ENCODE measurements at regions not wholly inside any gene's neighbourhood (a gene's known extent, or its start where the extent isn't known, plus 50 kb on each side); places are given as distances from the start of the nearest gene placed in this dataset.

DNA sequence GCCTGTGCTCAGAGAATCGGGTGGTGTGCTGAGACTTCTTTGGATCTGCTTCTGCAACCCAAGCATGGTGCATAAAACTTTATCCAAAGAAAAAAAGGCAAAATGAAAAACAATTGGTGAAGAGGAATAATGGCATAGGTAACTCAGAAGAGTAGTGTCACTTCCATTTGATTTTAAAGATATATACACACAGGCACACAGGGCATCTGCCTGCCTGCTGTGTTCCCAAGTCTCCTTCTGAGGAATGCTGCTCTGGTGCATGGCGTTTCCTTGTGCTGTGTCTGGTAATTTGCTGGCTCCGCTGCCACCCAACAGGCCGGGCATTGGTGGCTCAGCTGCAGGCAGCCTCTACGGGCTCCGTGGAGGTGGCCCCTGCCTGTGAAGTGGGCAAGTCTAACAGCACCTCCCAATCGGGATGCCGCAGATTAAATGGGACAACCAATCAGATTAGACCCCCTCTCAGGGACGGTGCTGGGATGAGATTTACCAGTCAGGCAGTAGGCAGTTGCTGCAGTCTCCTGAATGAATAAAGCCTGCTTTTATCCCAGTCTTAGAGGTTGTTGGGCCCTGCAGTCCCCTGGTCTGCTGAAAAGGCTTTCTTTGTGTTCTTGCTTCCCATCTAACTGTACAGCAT, 253.7 kb upstream of the RASGRP1 start:
- H2AFZ ChIP-seq (ENCODE audit: low read length) = no peak overlapping the region
- no peak overlapping the region for H3K4me2 ChIP-seq (ENCODE audit: insufficient read depth in 1 of 2, low read depth in 2 of 2, low read length in 2 of 2)
- 0 out of 7 replicates have a peak, but pooled peaks cover 0 to 2% (median 0%) of the 10 kb centered on the region in 4 experiments for H3K4me1 ChIP-seq (replicated peaks in 1 of 4; ENCODE audit: control insufficient read depth in 3 of 4, insufficient read depth in 4 of 4, low read length in 3 of 4)
- H4K5ac ChIP-seq (ENCODE audit: insufficient read length, low read depth, low read length) = no peak overlapping the region
- H3K18ac ChIP-seq (ENCODE audit: extremely low read depth, low read length) = no peak overlapping the region
- H3K9ac ChIP-seq (replicated peaks in 1 of 4; ENCODE audit: extremely low read depth in 1 of 4, low read depth in 3 of 4, low read length in 3 of 4) = no peak overlapping the region; a peak in 1 of 7 replicates
- no peak overlapping the region for H2BK5ac ChIP-seq (ENCODE audit: low read depth, low read length)
- TF ChIP-seq RNF2 (IDR thresholded peaks at IDR 0.05; ENCODE audit: borderline replicate concordance, low read depth, low read length, missing control alignments, poor library complexity, severe bottlenecking) (no peak), TAF1 (IDR thresholded peaks at IDR 0.05; ENCODE audit: low read depth, low read length) (no peak)
- TF ChIP-seq, protein P1, sequence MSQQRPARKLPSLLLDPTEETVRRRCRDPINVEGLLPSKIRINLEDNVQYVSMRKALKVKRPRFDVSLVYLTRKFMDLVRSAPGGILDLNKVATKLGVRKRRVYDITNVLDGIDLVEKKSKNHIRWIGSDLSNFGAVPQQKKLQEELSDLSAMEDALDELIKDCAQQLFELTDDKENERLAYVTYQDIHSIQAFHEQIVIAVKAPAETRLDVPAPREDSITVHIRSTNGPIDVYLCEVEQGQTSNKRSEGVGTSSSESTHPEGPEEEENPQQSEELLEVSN (IDR thresholded peaks at IDR 0.05) = no peak
- no peaks in the 10 kb centered on the region for H3K23me2 ChIP-seq (ENCODE audit: low read depth, low read length)
- H4K91ac ChIP-seq (replicated peaks; ENCODE audit: insufficient read length, low read length) = no peak overlapping the region
- H3K36me3 ChIP-seq (ENCODE audit: control insufficient read depth in 2 of 4, insufficient read depth in 4 of 4, low read length in 3 of 4) = no peaks in the 10 kb centered on the region
- no peak overlapping the region for H3K27ac ChIP-seq (ENCODE audit: low read depth, low read length)
- 93% methylated on average over 9 of the region's 9 CpGs; no CpG with 5 or more reads in 1 of the 2 experiments for WGBS, 2 experiments (ENCODE audit: extremely low coverage in 1 of 2, insufficient coverage in 1 of 2, insufficient read length in 1 of 2, insufficient replicate concordance in 2 of 2, low coverage in 1 of 2, low lambda C conversion rate in 2 of 2, missing lambda C conversion rate in 1 of 2)
- no peak overlapping the region for H3K4ac ChIP-seq (replicated peaks; ENCODE audit: insufficient read length, low read depth, low read length)
- no peak overlapping the region for H3K4me3 ChIP-seq (ENCODE audit: extremely low read depth in 1 of 4, insufficient read depth in 2 of 4, low read depth in 3 of 4, low read length in 4 of 4)
- H3K14ac ChIP-seq (ENCODE audit: insufficient read length) = no peak overlapping the region
- no peak overlapping the region; the same call in 1 of the 2 replicates for H2BK15ac ChIP-seq (ENCODE audit: low read length)
- no peak for DNase-seq (ENCODE audit: low read depth in 1 of 2, low spot score in 2 of 2)
- no peak overlapping the region for H3K56ac ChIP-seq (replicated peaks; ENCODE audit: insufficient read length, low read depth, low read length)
- FAIRE-seq = no peak
- H3K9me3 ChIP-seq (ENCODE audit: insufficient read depth in 2 of 2, low read depth in 1 of 2, low read length in 1 of 2) = no peaks in the 10 kb centered on the region
- H3K79me1 ChIP-seq (ENCODE audit: low read depth, low read length) = no peaks in the 10 kb centered on the region
- H3K27me3 ChIP-seq (replicated peaks in 1 of 4; ENCODE audit: control insufficient read depth in 3 of 4, extremely low read depth in 1 of 4, insufficient read depth in 3 of 4, low read length in 3 of 4) = no peaks in the 10 kb centered on the region
- no peaks in the 10 kb centered on the region for H3K79me2 ChIP-seq (ENCODE audit: control insufficient read depth in 1 of 2, insufficient read depth in 2 of 2, low read length in 2 of 2)
- H2BK120ac ChIP-seq (replicated peaks; ENCODE audit: low read depth, low read length) = no peak overlapping the region
- no peak overlapping the region for H4K8ac ChIP-seq (ENCODE audit: extremely low read depth, insufficient read depth, low read length)
- H2BK12ac ChIP-seq (ENCODE audit: low read depth, low read length) = no peak overlapping the region; the same call in 1 of the 2 replicates
- no peak overlapping the region for H3K23ac ChIP-seq (ENCODE audit: insufficient read length)
- no peaks in the 10 kb centered on the region for H4K20me1 ChIP-seq (replicated peaks in 1 of 2; ENCODE audit: control insufficient read depth in 1 of 2, insufficient read depth in 2 of 2, low read length in 2 of 2)
- no peak overlapping the region for H2BK20ac ChIP-seq (ENCODE audit: low read length)
- ChIA-PET CTCF (ENCODE audit: partially characterized antibody) (no interaction called here), POLR2A (ENCODE audit: partially characterized antibody) (no interaction called here)
- H2AK5ac ChIP-seq (ENCODE audit: low read depth, low read length) = no peak overlapping the region
